WTC11 (cell line): ENCODE measurements at regions not wholly inside any gene's neighbourhood (a gene's known extent, or its start where the extent isn't known, plus 50 kb on each side); places are given as distances from the start of the nearest gene placed in this dataset.

ENCODE experiments used
- E2F4 ChIP-seq: sonication (generic); formaldehyde crosslinking; IDR thresholded peaks from 2 replicates; pipeline ENCODE4 v1.8.1; 2022; ENCODE audit warnings: low read depth, mild to moderate bottlenecking, moderate library complexity, missing genetic modification reagents, borderline replicate concordance
- NFE2L1 ChIP-seq: sonication (generic); formaldehyde crosslinking; IDR thresholded peaks from 2 replicates; pipeline ENCODE4 v1.8.1; 2023; ENCODE audit warnings: missing genetic modification reagents
- NR2C2 ChIP-seq: sonication (generic); formaldehyde crosslinking; IDR thresholded peaks from 2 replicates; pipeline ENCODE4 v1.8.0; 2022; ENCODE audit warnings: mild to moderate bottlenecking, missing genetic modification reagents
- TP53 ChIP-seq: sonication (generic); formaldehyde crosslinking; IDR thresholded peaks from 2 replicates; pipeline ENCODE4 v1.8.1; 2023; ENCODE audit warnings: mild to moderate bottlenecking, missing genetic modification reagents
- ZNF263 ChIP-seq: sonication (generic); formaldehyde crosslinking; IDR thresholded peaks from 2 replicates; pipeline ENCODE4 v1.8.1; 2022; ENCODE audit warnings: low read depth, mild to moderate bottlenecking, moderate library complexity, missing genetic modification reagents
- ZNF317 ChIP-seq: sonication (generic); formaldehyde crosslinking; IDR thresholded peaks from 2 replicates; pipeline ENCODE4 v1.8.1; 2023; ENCODE audit warnings: low read depth, mild to moderate bottlenecking, moderate library complexity, missing genetic modification reagents, borderline replicate concordance
- TF ChIP-seq, protein P1 (sequence below): fragments of 200-600 bp; IDR thresholded peaks from 2 replicates; pipeline ENCODE4 v1.8.0; 2022; ENCODE audit warnings: antibody characterized with exemption
- TF ChIP-seq, protein P2 (sequence below): sonication (generic); formaldehyde crosslinking; IDR thresholded peaks from 2 replicates; pipeline ENCODE4 v1.8.1; 2023; ENCODE audit warnings: mild to moderate bottlenecking, missing genetic modification reagents, moderate library complexity

DNA sequence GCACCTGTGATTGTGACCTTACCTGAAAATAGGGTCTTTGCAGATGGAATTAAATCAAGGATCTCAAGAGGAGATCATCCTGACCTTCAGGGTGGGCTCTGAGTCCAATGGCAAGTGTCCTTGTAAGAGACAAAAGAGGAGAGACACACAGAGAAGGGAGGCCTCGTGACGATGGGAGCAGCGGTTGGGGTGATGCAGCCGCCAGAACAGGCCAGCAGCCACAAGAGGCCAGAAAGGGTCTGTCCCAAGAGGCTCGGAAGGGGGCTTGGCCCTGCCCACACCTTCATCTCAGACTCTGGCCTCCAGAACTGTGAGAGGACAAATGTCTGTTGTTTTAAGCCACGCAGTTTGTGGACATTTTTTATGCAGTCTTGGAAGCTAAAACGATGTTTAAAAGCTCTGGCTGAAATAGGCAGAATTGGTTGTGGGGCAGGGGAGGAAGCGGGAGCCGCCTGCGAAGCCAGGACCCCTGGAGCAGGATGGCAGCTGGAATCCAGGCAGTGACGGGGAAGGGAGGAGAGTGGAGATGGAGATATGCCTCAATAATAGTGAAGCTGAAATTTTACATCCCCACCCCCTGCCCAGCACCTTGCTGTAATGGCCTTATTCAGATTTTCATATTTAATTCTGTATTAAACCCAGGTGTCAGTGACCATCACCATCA is 216.4 kb downstream of the ANKRD60 start:
- TF ChIP-seq, protein P1, sequence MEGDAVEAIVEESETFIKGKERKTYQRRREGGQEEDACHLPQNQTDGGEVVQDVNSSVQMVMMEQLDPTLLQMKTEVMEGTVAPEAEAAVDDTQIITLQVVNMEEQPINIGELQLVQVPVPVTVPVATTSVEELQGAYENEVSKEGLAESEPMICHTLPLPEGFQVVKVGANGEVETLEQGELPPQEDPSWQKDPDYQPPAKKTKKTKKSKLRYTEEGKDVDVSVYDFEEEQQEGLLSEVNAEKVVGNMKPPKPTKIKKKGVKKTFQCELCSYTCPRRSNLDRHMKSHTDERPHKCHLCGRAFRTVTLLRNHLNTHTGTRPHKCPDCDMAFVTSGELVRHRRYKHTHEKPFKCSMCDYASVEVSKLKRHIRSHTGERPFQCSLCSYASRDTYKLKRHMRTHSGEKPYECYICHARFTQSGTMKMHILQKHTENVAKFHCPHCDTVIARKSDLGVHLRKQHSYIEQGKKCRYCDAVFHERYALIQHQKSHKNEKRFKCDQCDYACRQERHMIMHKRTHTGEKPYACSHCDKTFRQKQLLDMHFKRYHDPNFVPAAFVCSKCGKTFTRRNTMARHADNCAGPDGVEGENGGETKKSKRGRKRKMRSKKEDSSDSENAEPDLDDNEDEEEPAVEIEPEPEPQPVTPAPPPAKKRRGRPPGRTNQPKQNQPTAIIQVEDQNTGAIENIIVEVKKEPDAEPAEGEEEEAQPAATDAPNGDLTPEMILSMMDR: no peak
- TF ChIP-seq ZNF263 (CRISPR knock-in tag) (no peak), NFE2L1 (no peak), TP53 (CRISPR knock-in tag) (no peak), NR2C2 (CRISPR knock-in tag) (no peak), E2F4 (no peak), ZNF317 (no peak)
- TF ChIP-seq, protein P2, sequence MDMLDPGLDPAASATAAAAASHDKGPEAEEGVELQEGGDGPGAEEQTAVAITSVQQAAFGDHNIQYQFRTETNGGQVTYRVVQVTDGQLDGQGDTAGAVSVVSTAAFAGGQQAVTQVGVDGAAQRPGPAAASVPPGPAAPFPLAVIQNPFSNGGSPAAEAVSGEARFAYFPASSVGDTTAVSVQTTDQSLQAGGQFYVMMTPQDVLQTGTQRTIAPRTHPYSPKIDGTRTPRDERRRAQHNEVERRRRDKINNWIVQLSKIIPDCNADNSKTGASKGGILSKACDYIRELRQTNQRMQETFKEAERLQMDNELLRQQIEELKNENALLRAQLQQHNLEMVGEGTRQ (CRISPR knock-in tag): no peak
